HG02870 (cell line): ENCODE measurements at regions not wholly inside any gene's neighbourhood (a gene's known extent, or its start where the extent isn't known, plus 50 kb on each side); places are given as distances from the start of the nearest gene placed in this dataset.

ENCODE experiments used
- ATAC-seq: cut with Tn5 transposase; IDR thresholded peaks from one replicate; pipeline ENCODE4 v1.9.1; 2021; ENCODE audit warnings: mild to moderate bottlenecking, moderate library complexity; ENCODE audit not compliant: unreplicated experiment

GRCh38 chr4:56286763-56287162 lies 100.5 kb downstream of the AASDH start:
- no peak for ATAC-seq

- ATAC-seq, result no peak
These were observed 103.9 kb downstream of the AASDH start for GRCh38 chr4:56283375-56283774.

- no peak for ATAC-seq
These were observed 105.3 kb downstream of the AASDH start for GRCh38 chr4:56282004-56282403.

GRCh38 chr4:56276547-56276946 lies 110.7 kb downstream of the AASDH start:
- no peak for ATAC-seq

GRCh38 chr4:56273391-56273790 lies 113.9 kb downstream of the AASDH start:
- ATAC-seq, result no peak

- ATAC-seq, result no peak
These were observed 114.4 kb downstream of the AASDH start for GRCh38 chr4:56272927-56273326.

- ATAC-seq, result no peak
These were observed 115.3 kb downstream of the AASDH start for GRCh38 chr4:56272003-56272402.

GRCh38 chr4:56271131-56271530 lies 116.2 kb downstream of the AASDH start:
- ATAC-seq, result no peak

- no peak for ATAC-seq
These were observed 119.7 kb downstream of the AASDH start for GRCh38 chr4:56267558-56267957.

GRCh38 chr4:56264873-56265272 lies 122.4 kb downstream of the AASDH start:
- ATAC-seq, result no peak

GRCh38 chr4:56261027-56261426 lies 126.3 kb downstream of the AASDH start:
- peak; percentile 76 for ATAC-seq

- ATAC-seq, result no peak
These were observed 127.0 kb downstream of the AASDH start for GRCh38 chr4:56260320-56260719.

GRCh38 chr4:56259655-56260054 lies 127.6 kb downstream of the AASDH start:
- ATAC-seq, result no peak

- no peak for ATAC-seq
These were observed 131.5 kb downstream of the AASDH start for GRCh38 chr4:56255820-56256219.

- ATAC-seq, result no peak
These were observed 133.5 kb downstream of the AASDH start for GRCh38 chr4:56253666-56254305.

GRCh38 chr4:56252561-56253152 lies 134.6 kb downstream of the AASDH start:
- no peak for ATAC-seq

- no peak for ATAC-seq
These were observed 135.7 kb downstream of the AASDH start for GRCh38 chr4:56251556-56251955.

GRCh38 chr4:56250776-56251175 lies 136.5 kb downstream of the AASDH start:
- ATAC-seq, result no peak

GRCh38 chr4:56247646-56248045 lies 139.6 kb downstream of the AASDH start:
- ATAC-seq, result no peak

GRCh38 chr4:56246233-56246610 lies 141.1 kb downstream of the AASDH start:
- ATAC-seq, result no peak

- no peak for ATAC-seq
These were observed 141.6 kb downstream of the AASDH start for GRCh38 chr4:56245547-56246232.

GRCh38 chr4:56244681-56245080 lies 142.6 kb downstream of the AASDH start:
- no peak for ATAC-seq
